ENCODE measurements at regions not wholly inside any gene's neighbourhood (a gene's known extent, or its start where the extent isn't known, plus 50 kb on each side); places are given as distances from the start of the nearest gene placed in this dataset.

GRCh38 chr3:194951931-194952582 is 266.4 kb downstream of the FAM43A start:
- no peaks in the 10 kb centered on the region for H3K79me2 ChIP-seq (ENCODE audit: insufficient read depth, low read length)
- H3K4me3 ChIP-seq (ENCODE audit: insufficient read depth, low read length, poor library complexity, severe bottlenecking) = no peak overlapping the region
- no peaks in the 10 kb centered on the region for H3K9me3 ChIP-seq (ENCODE audit: insufficient read depth, low read length)
- H2AFZ ChIP-seq (ENCODE audit: low read depth, low read length, severe bottlenecking) = no peak overlapping the region
- H3K27ac ChIP-seq (ENCODE audit: low read depth, low read length) = no peak overlapping the region
- no peaks in the 10 kb centered on the region for H3K27me3 ChIP-seq (ENCODE audit: low read length)
- no peak for TF ChIP-seq CTCF (IDR thresholded peaks at IDR 0.05; ENCODE audit: insufficient read depth, low read length, poor library complexity, severe bottlenecking)
- no peak for TF ChIP-seq EZH2phosphoT487 (conservative IDR thresholded peaks at IDR 0.05; ENCODE audit: low read length)
- no peaks in the 10 kb centered on the region for H3F3A ChIP-seq (ENCODE audit: insufficient read depth)
- H3K36me3 ChIP-seq (ENCODE audit: low read length) = no peaks in the 10 kb centered on the region
- no peak overlapping the region for H3K4me2 ChIP-seq (ENCODE audit: low read depth, low read length, poor library complexity, severe bottlenecking)
- no peak overlapping the region for H3K9ac ChIP-seq (ENCODE audit: low read length)
- H3K9me2 ChIP-seq (replicated peaks; ENCODE audit: insufficient read depth, low read length) = no peaks in the 10 kb centered on the region
- no peaks in the 10 kb centered on the region for H4K20me1 ChIP-seq (ENCODE audit: low read depth, low read length)

DNA sequence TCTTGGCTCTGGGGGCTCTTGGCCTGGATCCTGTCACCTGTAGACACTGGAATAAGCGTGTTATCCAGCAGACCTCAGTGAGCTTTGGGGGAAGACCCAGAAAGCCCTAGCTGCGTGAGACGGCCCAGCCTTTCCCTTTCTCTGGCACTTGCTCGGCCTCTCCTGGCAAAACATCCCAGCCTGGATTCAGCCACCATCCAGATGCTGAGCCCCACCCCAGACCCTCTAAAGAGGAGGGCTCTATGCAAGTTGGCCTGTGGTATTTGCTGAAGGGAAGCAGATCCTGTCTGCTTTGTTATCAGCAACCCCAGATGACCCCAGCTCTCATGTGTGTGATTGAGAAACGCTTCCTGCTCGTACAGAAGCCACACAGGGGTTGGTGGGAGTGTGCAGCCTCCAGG is 267.2 kb downstream of the FAM43A start:
- H4K20me1 ChIP-seq (ENCODE audit: low read depth, low read length) = no peaks in the 10 kb centered on the region
- H3K36me3 ChIP-seq (ENCODE audit: low read length) = no peaks in the 10 kb centered on the region
- no peaks in the 10 kb centered on the region for H3K27me3 ChIP-seq (ENCODE audit: low read length)
- no peaks in the 10 kb centered on the region for H3K9me2 ChIP-seq (replicated peaks; ENCODE audit: insufficient read depth, low read length)
- H3K9me3 ChIP-seq (ENCODE audit: insufficient read depth, low read length) = no peaks in the 10 kb centered on the region
- H3K4me2 ChIP-seq (ENCODE audit: low read depth, low read length, poor library complexity, severe bottlenecking) = no peak overlapping the region
- no peak for TF ChIP-seq EZH2phosphoT487 (conservative IDR thresholded peaks at IDR 0.05; ENCODE audit: low read length)
- TF ChIP-seq CTCF (IDR thresholded peaks at IDR 0.05; ENCODE audit: insufficient read depth, low read length, poor library complexity, severe bottlenecking) = no peak
- H3K4me3 ChIP-seq (ENCODE audit: insufficient read depth, low read length, poor library complexity, severe bottlenecking) = no peak overlapping the region
- no peaks in the 10 kb centered on the region for H3K79me2 ChIP-seq (ENCODE audit: insufficient read depth, low read length)
- no peak overlapping the region for H3K27ac ChIP-seq (ENCODE audit: low read depth, low read length)
- H2AFZ ChIP-seq (ENCODE audit: low read depth, low read length, severe bottlenecking) = no peak overlapping the region
- no peak overlapping the region for H3K9ac ChIP-seq (ENCODE audit: low read length)
- H3F3A ChIP-seq (ENCODE audit: insufficient read depth) = no peaks in the 10 kb centered on the region

DNA sequence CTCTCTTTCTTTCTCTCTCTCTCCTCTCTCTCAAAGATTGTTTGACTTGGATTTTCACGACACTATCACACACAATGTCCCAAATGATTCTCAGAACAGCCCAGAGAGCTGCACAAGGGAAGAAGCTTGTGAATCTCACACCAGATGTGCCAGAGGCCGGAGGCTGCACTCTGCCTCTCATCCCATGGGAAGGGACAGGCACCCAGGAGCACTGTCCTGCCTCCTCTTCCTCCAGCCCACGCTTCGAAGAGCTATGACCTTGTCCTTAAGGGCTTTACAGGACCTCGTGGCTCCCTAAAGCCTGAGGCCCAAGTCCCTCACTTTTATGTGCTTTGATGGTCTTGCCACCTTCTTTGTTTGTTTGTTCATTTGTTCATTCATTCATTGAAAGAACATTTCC is 267.6 kb downstream of the FAM43A start:
- Histone ChIP-seq H4K20me1 (ENCODE audit: low read depth, low read length) (no peaks in the 10 kb centered on the region), H3K9ac (ENCODE audit: low read length) (no peak overlapping the region), H3K4me2 (ENCODE audit: low read depth, low read length, poor library complexity, severe bottlenecking) (no peak overlapping the region), H3K79me2 (ENCODE audit: insufficient read depth, low read length) (no peaks in the 10 kb centered on the region), H3K36me3 (ENCODE audit: low read length) (no peaks in the 10 kb centered on the region), H3K27ac (ENCODE audit: low read depth, low read length) (no peak overlapping the region), H3K9me3 (ENCODE audit: insufficient read depth, low read length) (no peaks in the 10 kb centered on the region), H3K27me3 (ENCODE audit: low read length) (no peaks in the 10 kb centered on the region), H3F3A (ENCODE audit: insufficient read depth) (no peaks in the 10 kb centered on the region), H3K9me2 (replicated peaks; ENCODE audit: insufficient read depth, low read length) (no peaks in the 10 kb centered on the region), H3K4me3 (ENCODE audit: insufficient read depth, low read length, poor library complexity, severe bottlenecking) (no peak overlapping the region), H2AFZ (ENCODE audit: low read depth, low read length, severe bottlenecking) (no peak overlapping the region)
- no peak for TF ChIP-seq EZH2phosphoT487 (conservative IDR thresholded peaks at IDR 0.05; ENCODE audit: low read length)
- no peak for TF ChIP-seq CTCF (IDR thresholded peaks at IDR 0.05; ENCODE audit: insufficient read depth, low read length, poor library complexity, severe bottlenecking)

All from SU-DHL-6 (cell line).